ENCODE measurements at regions not wholly inside any gene's neighbourhood (a gene's known extent, or its start where the extent isn't known, plus 50 kb on each side); places are given as distances from the start of the nearest gene placed in this dataset.

DNA sequence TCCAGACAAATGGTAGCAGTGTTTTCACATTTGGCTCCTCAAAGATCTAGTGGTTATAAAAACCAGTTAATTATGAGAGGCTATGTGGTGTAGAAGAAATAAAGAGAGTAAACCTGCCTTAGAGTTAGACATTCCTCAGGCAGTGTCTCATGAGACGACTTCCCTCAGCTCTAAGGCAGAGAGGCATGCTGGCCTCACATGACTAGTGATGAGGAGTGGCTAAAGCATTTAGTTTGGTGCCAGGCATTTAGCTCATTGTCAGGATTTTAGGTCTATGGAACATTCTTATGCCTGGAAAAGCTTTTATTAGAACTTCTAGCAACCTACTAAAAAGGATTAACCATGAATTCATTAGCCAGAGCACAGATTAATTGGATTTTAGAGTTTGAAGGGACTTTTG, 90.3 kb downstream of the RPRM start:
- no peak for TF ChIP-seq POLR2A (IDR thresholded peaks at IDR 0.05; ENCODE audit: low read depth, low read length)
- no peak for TF ChIP-seq PAX5 (IDR thresholded peaks at IDR 0.05; ENCODE audit: insufficient read depth, low read length, severe bottlenecking)
